GM19025 (cell line): ENCODE measurements at regions not wholly inside any gene's neighbourhood (a gene's known extent, or its start where the extent isn't known, plus 50 kb on each side); places are given as distances from the start of the nearest gene placed in this dataset.

Experiments used
- ATAC-seq: cut with Tn5 transposase; IDR thresholded peaks from one replicate; pipeline ENCODE4 v1.9.1; 2021; ENCODE audit warnings: mild to moderate bottlenecking, low read depth, moderate library complexity; ENCODE audit not compliant: unreplicated experiment

- no peak for ATAC-seq
These were observed 115.4 kb downstream of the ADRB2 start for GRCh38 chr5:148941810-148942209.

GRCh38 chr5:148949841-148950470 lies 112.9 kb downstream of the SH3TC2 start:
- no peak for ATAC-seq

- no peak for ATAC-seq
These were observed 112.4 kb downstream of the SH3TC2 start for GRCh38 chr5:148950471-148950863.

- ATAC-seq: no peak
These were observed 112.0 kb downstream of the SH3TC2 start for GRCh38 chr5:148950892-148951291.

GRCh38 chr5:148951612-148952011 lies 111.2 kb downstream of the SH3TC2 start:
- no peak for ATAC-seq

- ATAC-seq: no peak
These were observed 110.6 kb downstream of the SH3TC2 start for GRCh38 chr5:148952097-148952867.

- ATAC-seq: no peak
These were observed 109.2 kb downstream of the SH3TC2 start for GRCh38 chr5:148953711-148954110.
